Endothelial cell of umbilical vein (primary cell): ENCODE measurements at regions not wholly inside any gene's neighbourhood (a gene's known extent, or its start where the extent isn't known, plus 50 kb on each side); places are given as distances from the start of the nearest gene placed in this dataset.

Experiments used
- BruUV-seq: library from RNA; stranded (reverse); fragments of 400-500 nt; replicated peaks from 2 replicates; lab custom pipeline; 2021; lab: Mats Ljungman, UMichigan
- CTCF ChIA-PET: fragments of 300-600, 350-600 bp; sonication (Branson Sonifier 250); formaldehyde crosslinking; loops from one replicate; lab custom pipeline; 2021; ENCODE audit warnings: antibody characterized with exemption, inconsistent platforms; lab: Charles Lee
- POLR2A ChIA-PET: fragments of 300-600, 350-600 bp; sonication (Branson Sonifier 250); formaldehyde crosslinking; loops from one replicate; lab custom pipeline; 2021; ENCODE audit warnings: antibody characterized with exemption, inconsistent platforms; lab: Charles Lee
- DNase-seq: peaks from one replicate; pipeline ENCODE4 v3.0.0-alpha.2; 2011; ENCODE audit warnings: low read depth, low spot score
- FAIRE-seq: peaks from 2 replicates; lab custom pipeline; 2011; peaks lifted over from hg19 to GRCh38; lab: Jason Lieb, UNC
- H2AFZ ChIP-seq: 2 replicates; pipeline ENCODE4 v1.6.0; 2012; ENCODE audit warnings: low read depth, low read length, control low read depth, inconsistent platforms
- H3K27ac ChIP-seq: 2 replicates; pipeline ENCODE4 v1.5.1; 2011; ENCODE audit warnings: low read depth, mild to moderate bottlenecking, control low read depth, low read length, moderate library complexity; ENCODE audit not compliant: insufficient read depth
- H3K27me3 ChIP-seq, 2 experiments: 2 replicates each; pipeline versions ENCODE4 v1.6.0 to v1.6.1; 2011; ENCODE audit warnings: low read length in 2 of 2, mixed read lengths in 1 of 2; ENCODE audit not compliant: control insufficient read depth in 2 of 2, insufficient read depth in 2 of 2
- H3K36me3 ChIP-seq, 2 experiments: 2 replicates in 1 of 2; 3 replicates in 1 of 2; pipeline ENCODE4 v1.5.1; 2011; ENCODE audit warnings: low read length in 2 of 2, mild to moderate bottlenecking in 1 of 2, moderate library complexity in 1 of 2; ENCODE audit not compliant: control insufficient read depth in 2 of 2, insufficient read depth in 2 of 2; ENCODE audit errors: extremely low read depth in 1 of 2
- H3K4me1 ChIP-seq: 3 replicates; pipeline ENCODE4 v1.5.1; 2011; ENCODE audit warnings: mild to moderate bottlenecking, low read length; ENCODE audit not compliant: control insufficient read depth, insufficient read depth; ENCODE audit errors: extremely low read depth
- H3K4me2 ChIP-seq: 2 replicates; pipeline ENCODE4 v1.6.1; 2011; ENCODE audit warnings: low read length, control low read depth, mixed read lengths; ENCODE audit not compliant: insufficient read depth
- H3K4me3 ChIP-seq, 3 experiments: fragments of 200-600 bp in 1 of 3; sonication (generic), shearing (Covaris generic) in 1 of 3; replicated peaks in 1 of 3; 2 replicates each; pipeline ENCODE4 v1.5.1; 2011 to 2016; ENCODE audit warnings: control low read depth in 3 of 3, low read length in 3 of 3, mild to moderate bottlenecking in 2 of 3, inconsistent platforms in 1 of 3, low read depth in 1 of 3, moderate library complexity in 1 of 3; ENCODE audit not compliant: insufficient read depth in 1 of 3
- H3K79me2 ChIP-seq: 2 replicates; pipeline ENCODE4 v1.6.0; 2012; ENCODE audit warnings: low read length, inconsistent platforms; ENCODE audit not compliant: control insufficient read depth, insufficient read depth
- H3K9ac ChIP-seq: replicated peaks from 2 replicates; pipeline ENCODE3; 2011; ENCODE audit warnings: low read length, control low read depth; ENCODE audit not compliant: insufficient read depth; ENCODE audit errors: extremely low read depth
- H3K9me1 ChIP-seq: replicated peaks from 3 replicates; pipeline ENCODE4 v1.6.0; 2011; ENCODE audit warnings: mild to moderate bottlenecking, low read length; ENCODE audit not compliant: control insufficient read depth, insufficient read depth; ENCODE audit errors: extremely low read depth
- H3K9me3 ChIP-seq: replicated peaks from 2 replicates; pipeline ENCODE4 v1.5.1; 2012; ENCODE audit warnings: low read length, inconsistent platforms; ENCODE audit not compliant: control insufficient read depth, insufficient read depth
- H4K20me1 ChIP-seq: replicated peaks from 2 replicates; pipeline ENCODE3; 2011; ENCODE audit warnings: mild to moderate bottlenecking, low read length; ENCODE audit not compliant: control insufficient read depth, insufficient read depth; ENCODE audit errors: extremely low read depth
- EZH2 ChIP-seq: IDR thresholded peaks from 2 replicates; pipeline ENCODE4 v1.6.1; 2012; ENCODE audit warnings: borderline replicate concordance, low read depth, mild to moderate bottlenecking, moderate library complexity, low read length, inconsistent platforms; ENCODE audit not compliant: severe bottlenecking
- FOS ChIP-seq: IDR thresholded peaks from 2 replicates; pipeline ENCODE4 v1.6.1; 2011; ENCODE audit warnings: mild to moderate bottlenecking, low read length, moderate library complexity, borderline replicate concordance; ENCODE audit not compliant: insufficient read depth
- GATA2 ChIP-seq: IDR thresholded peaks from 2 replicates; pipeline ENCODE4 v1.7.0; 2011; ENCODE audit warnings: low read depth, mild to moderate bottlenecking, moderate library complexity, mixed read lengths, low read length; ENCODE audit not compliant: insufficient read length, insufficient read depth
- MYC ChIP-seq: IDR thresholded peaks from one replicate; pipeline ENCODE4 v1.6.1; 2011; ENCODE audit warnings: mild to moderate bottlenecking, low read depth, low read length
- dilution Hi-C: fragments of 300-500 bp; cut with MboI; formaldehyde crosslinking; loops from one replicate; pipeline ENCODE4 v1.15.0; 2019; ENCODE audit warnings: low sequenced_read_pairs; ENCODE audit not compliant: extremely low pct_ligation_motif_present
- intact Hi-C: fragments of 100-400 bp; cut with micrococcal nuclease; formaldehyde crosslinking; loops from one replicate; pipeline ENCODE4 v1.10.0; 2022
- TF ChIP-seq, protein P1 (sequence below), 2 donors: IDR thresholded peaks; 1 replicate in 1 of 2; 2 replicates in 1 of 2; pipeline ENCODE4 v1.5.1; 2011; ENCODE audit warnings: low read length in 2 of 2, mild to moderate bottlenecking in 2 of 2, moderate library complexity in 2 of 2, control low read depth in 1 of 2, inconsistent platforms in 1 of 2, low read depth in 1 of 2; ENCODE audit not compliant: insufficient read depth in 1 of 2; ENCODE audit errors: extremely low read depth in 1 of 2
- TF ChIP-seq, protein P2 (sequence below): IDR thresholded peaks from 2 replicates; pipeline ENCODE4 v1.6.1; 2011; ENCODE audit not compliant: insufficient read depth, insufficient read length

DNA sequence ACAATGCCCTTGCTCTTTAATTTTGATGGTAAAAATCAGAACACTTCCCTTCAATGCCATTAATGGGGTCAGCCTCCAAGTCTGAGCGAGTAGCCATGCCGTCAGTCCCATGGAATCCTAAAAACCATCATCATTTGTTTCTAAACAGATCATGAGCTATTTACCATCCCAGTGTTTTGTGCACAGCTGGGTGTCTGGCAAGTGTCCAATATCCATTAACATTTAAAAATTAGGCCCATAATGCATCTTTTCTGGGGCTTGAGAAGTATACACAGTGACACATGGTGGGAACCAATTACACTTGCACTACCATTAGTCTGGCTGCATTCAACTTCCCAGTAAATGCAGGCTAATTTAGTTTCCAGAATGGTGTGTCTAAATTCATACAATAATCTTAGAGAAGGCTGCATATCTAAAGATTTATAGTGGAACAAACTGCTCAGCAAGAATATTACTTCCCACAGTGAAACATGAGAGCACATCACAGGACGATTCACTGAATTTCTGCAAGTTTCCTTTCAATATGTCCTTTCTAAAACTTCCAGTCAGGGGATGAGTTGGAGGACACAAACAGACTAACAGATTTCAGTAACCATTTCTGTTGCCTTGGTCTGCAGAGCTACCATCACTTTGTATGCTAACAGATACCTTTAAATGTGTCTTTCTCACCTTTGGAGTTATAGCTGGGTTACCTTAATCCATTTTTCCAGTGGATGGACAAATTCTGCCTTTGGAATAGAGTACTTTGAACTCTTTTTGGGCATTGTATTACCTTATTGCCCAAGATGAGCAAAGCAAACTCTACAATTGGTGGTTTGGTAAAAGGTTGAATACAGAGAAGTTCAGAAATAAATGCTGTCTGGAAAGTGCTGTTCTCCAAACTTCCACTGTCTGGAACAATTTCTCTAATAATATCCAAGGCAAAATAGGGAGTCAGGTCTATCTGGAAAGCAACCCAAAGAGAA lies 258.0 kb downstream of the PTBP2 start:
- POLR2A ChIA-PET, result no interaction called here
- FAIRE-seq, result no peak
- DNase-seq, result no peak

More for the DNA sequence above, 258.0 kb downstream of the PTBP2 start:
- peaks cover 16% of the 10 kb centered on the region for H3K4me1 ChIP-seq
- no peak overlapping the region for H3K4me2 ChIP-seq
- TF ChIP-seq, protein P1, sequence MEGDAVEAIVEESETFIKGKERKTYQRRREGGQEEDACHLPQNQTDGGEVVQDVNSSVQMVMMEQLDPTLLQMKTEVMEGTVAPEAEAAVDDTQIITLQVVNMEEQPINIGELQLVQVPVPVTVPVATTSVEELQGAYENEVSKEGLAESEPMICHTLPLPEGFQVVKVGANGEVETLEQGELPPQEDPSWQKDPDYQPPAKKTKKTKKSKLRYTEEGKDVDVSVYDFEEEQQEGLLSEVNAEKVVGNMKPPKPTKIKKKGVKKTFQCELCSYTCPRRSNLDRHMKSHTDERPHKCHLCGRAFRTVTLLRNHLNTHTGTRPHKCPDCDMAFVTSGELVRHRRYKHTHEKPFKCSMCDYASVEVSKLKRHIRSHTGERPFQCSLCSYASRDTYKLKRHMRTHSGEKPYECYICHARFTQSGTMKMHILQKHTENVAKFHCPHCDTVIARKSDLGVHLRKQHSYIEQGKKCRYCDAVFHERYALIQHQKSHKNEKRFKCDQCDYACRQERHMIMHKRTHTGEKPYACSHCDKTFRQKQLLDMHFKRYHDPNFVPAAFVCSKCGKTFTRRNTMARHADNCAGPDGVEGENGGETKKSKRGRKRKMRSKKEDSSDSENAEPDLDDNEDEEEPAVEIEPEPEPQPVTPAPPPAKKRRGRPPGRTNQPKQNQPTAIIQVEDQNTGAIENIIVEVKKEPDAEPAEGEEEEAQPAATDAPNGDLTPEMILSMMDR (IDR thresholded peaks at IDR 0.05; ENCODE audit: extremely low read depth in 1 of 2, insufficient read depth in 1 of 2, low read depth in 1 of 2, low read length in 2 of 2), result no peak
- no peak for TF ChIP-seq MYC
- no peak for TF ChIP-seq FOS
- TF ChIP-seq, protein P2, sequence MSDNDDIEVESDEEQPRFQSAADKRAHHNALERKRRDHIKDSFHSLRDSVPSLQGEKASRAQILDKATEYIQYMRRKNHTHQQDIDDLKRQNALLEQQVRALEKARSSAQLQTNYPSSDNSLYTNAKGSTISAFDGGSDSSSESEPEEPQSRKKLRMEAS, result no peak
- TF ChIP-seq EZH2, result no peak
- TF ChIP-seq GATA2, result no peak
- H3K27me3 ChIP-seq, result peaks cover 0 to 4% of the 10 kb centered on the region in 2 experiments
- BruUV-seq, result no TSS peak
- no peak overlapping the region for H3K27ac ChIP-seq
- H3K9me3 ChIP-seq, result no peaks in the 10 kb centered on the region
- H3K36me3 ChIP-seq, result no peaks in the 10 kb centered on the region
- no peaks in the 10 kb centered on the region for H3K9me1 ChIP-seq
- dilution Hi-C loops, result no loop called here
- no peak overlapping the region for H3K9ac ChIP-seq
- CTCF ChIA-PET, result interaction anchor here (1.9 to 3.0 kb wide), 2 partner anchors 71 to 1489 kb away, joined by 5 to 18 read pairs; no protein-coding TSS in a partner anchor
- H3K79me2 ChIP-seq, result no peaks in the 10 kb centered on the region
- no peak overlapping the region for H3K4me3 ChIP-seq
- H2AFZ ChIP-seq, result no peak overlapping the region
- intact Hi-C loops, result loop anchor here (2.0 to 5.0 kb wide), 3 partner anchors 35 to 1073 kb away; no protein-coding TSS in a partner anchor
- H4K20me1 ChIP-seq, result no peaks in the 10 kb centered on the region
